AG04450 (cell line): ENCODE measurements at regions not wholly inside any gene's neighbourhood (a gene's known extent, or its start where the extent isn't known, plus 50 kb on each side); places are given as distances from the start of the nearest gene placed in this dataset.

ENCODE experiments used
- CTCF ChIA-PET: fragments of 300-600, 350-600 bp; formaldehyde crosslinking; extraction: SDS; loops from one replicate; lab custom pipeline; 2022; ENCODE audit warnings: antibody characterized with exemption, inconsistent platforms; lab: Charles Lee
- POLR2A ChIA-PET: fragments of 350-600 bp; formaldehyde crosslinking; extraction: SDS; loops from one replicate; lab custom pipeline; 2021; ENCODE audit warnings: antibody characterized with exemption, inconsistent platforms; lab: Yijun Ruan, JAX
- DNase-seq: peaks from one replicate; pipeline ENCODE4 v3.0.0-alpha.2; 2011; ENCODE audit warnings: low read depth, low spot score
- H3K27ac ChIP-seq: one replicate; pipeline ENCODE4 v1.5.1; 2012; ENCODE audit warnings: low read depth, low read length, control low read depth
- H3K27me3 ChIP-seq: one replicate; pipeline ENCODE4 v1.6.0; 2012; ENCODE audit warnings: low read length; ENCODE audit not compliant: control insufficient read depth, insufficient read depth
- H3K4me3 ChIP-seq: 2 replicates; pipeline ENCODE4 v1.5.1; 2011; ENCODE audit warnings: mild to moderate bottlenecking, low read depth, low read length, control low read depth
- H3K9me3 ChIP-seq: 2 replicates; pipeline ENCODE4 v1.5.1; 2012; ENCODE audit warnings: low read length; ENCODE audit not compliant: control insufficient read depth, insufficient read depth
- CTCF ChIP-seq: IDR thresholded peaks from 2 replicates; pipeline ENCODE4 v1.5.1; 2011; ENCODE audit warnings: low read depth, low read length, control low read depth, inconsistent platforms

GRCh38 chr19:30634131-30634830 lies 262.1 kb downstream of the ZNF536 start:
- POLR2A ChIA-PET = no interaction called here

DNA sequence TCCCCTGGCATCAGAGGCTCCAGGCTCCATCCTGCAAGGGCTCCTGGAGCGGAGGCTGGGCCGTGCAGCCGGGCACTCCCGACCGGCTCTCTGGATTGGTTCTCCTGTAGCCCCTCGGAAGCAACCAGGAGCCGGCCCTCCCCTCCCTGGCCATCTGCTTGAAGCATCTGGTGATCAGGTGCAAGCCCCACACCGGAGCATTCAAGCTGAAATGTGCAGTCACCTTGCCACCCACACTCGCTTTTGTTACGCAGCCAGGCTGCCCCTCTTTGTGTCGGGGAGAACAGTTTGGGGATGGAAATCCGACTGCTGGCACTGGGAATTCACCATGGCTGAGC lies 258.8 kb downstream of the ZNF536 start:
- ChIA-PET POLR2A (no interaction called here), CTCF (no interaction called here)
- H3K27ac ChIP-seq = no peak overlapping the region
- DNase-seq = no peak
- no peak for TF ChIP-seq CTCF
- H3K4me3 ChIP-seq = no peak overlapping the region
- peaks cover 54% of the 10 kb centered on the region for H3K9me3 ChIP-seq
- no peaks in the 10 kb centered on the region for H3K27me3 ChIP-seq

More at GRCh38 chr19:30634131-30634830, 262.1 kb downstream of the ZNF536 start:
- no peak overlapping the region for H3K4me3 ChIP-seq
- no peak for TF ChIP-seq CTCF
- CTCF ChIA-PET = no interaction called here
- H3K27me3 ChIP-seq = no peaks in the 10 kb centered on the region
- no peak for DNase-seq
- no peak overlapping the region for H3K27ac ChIP-seq
- peaks cover 36% of the 10 kb centered on the region for H3K9me3 ChIP-seq

- no peak for DNase-seq
- POLR2A ChIA-PET = no interaction called here
- no peaks in the 10 kb centered on the region for H3K27me3 ChIP-seq
- peaks cover 52% of the 10 kb centered on the region for H3K9me3 ChIP-seq
- CTCF ChIA-PET = no interaction called here
- TF ChIP-seq CTCF = no peak
- no peak overlapping the region for H3K4me3 ChIP-seq
- no peak overlapping the region for H3K27ac ChIP-seq
Measured at GRCh38 chr19:30630289-30631032, 258.3 kb downstream of the ZNF536 start.

GRCh38 chr19:30629086-30629485 lies 256.9 kb downstream of the ZNF536 start:
- DNase-seq = no peak
- H3K27me3 ChIP-seq = no peaks in the 10 kb centered on the region
- ChIA-PET CTCF (interaction anchor here (0.7 kb wide), 1 partner anchor 35 kb away, joined by 3 read pairs; no protein-coding TSS in a partner anchor), POLR2A (no interaction called here)
- no peak overlapping the region for H3K27ac ChIP-seq
- H3K4me3 ChIP-seq = no peak overlapping the region
- peaks cover 54% of the 10 kb centered on the region for H3K9me3 ChIP-seq
- TF ChIP-seq CTCF = no peak

DNA sequence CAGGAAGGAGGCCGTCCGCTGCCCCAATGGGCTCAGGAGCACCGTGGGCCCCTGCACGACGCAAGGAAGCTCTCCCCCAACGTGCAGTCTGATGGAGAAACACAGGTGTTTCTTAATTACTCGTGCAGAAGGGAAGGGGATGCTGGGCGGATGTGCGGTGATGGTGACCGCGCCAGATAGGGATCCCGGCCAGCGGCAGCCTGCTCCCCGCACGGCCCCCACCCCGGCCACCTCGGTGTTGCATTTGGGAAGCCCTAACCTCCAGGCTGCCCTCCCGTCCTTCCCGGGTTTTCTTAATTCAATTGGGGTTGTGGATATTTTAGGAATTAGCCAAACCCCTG lies 254.4 kb downstream of the ZNF536 start:
- TF ChIP-seq CTCF = no peak
- POLR2A ChIA-PET = no interaction called here
- H3K9me3 ChIP-seq = peaks cover 75% of the 10 kb centered on the region
- CTCF ChIA-PET = no interaction called here
- H3K27ac ChIP-seq = no peak overlapping the region
- no peak overlapping the region for H3K4me3 ChIP-seq
- DNase-seq = no peak
- no peaks in the 10 kb centered on the region for H3K27me3 ChIP-seq
